Trophoblast cell (in vitro differentiated cells and primary cell): ENCODE measurements at regions not wholly inside any gene's neighbourhood (a gene's known extent, or its start where the extent isn't known, plus 50 kb on each side); places are given as distances from the start of the nearest gene placed in this dataset.

ENCODE experiments used
- DNase-seq, 2 donors: peaks; one replicate each; pipeline ENCODE4 v3.0.0-alpha.2; 2016
- H2AFZ ChIP-seq: 2 replicates; pipeline ENCODE4 v1.6.1; 2013; ENCODE audit warnings: low read length, moderate library complexity, mild to moderate bottlenecking; ENCODE audit not compliant: insufficient read depth, poor library complexity
- H2AK5ac ChIP-seq: 2 replicates; pipeline ENCODE4 v1.6.1; 2013; ENCODE audit warnings: mild to moderate bottlenecking, low read length
- H2BK120ac ChIP-seq: 2 replicates; pipeline ENCODE4 v1.6.1; 2013; ENCODE audit warnings: low read length, mild to moderate bottlenecking, moderate library complexity; ENCODE audit not compliant: insufficient read depth, poor library complexity
- H2BK12ac ChIP-seq: 2 replicates; pipeline ENCODE4 v1.6.1; 2013; ENCODE audit warnings: mild to moderate bottlenecking, low read length, moderate library complexity
- H2BK5ac ChIP-seq: 2 replicates; pipeline ENCODE4 v1.6.1; 2013; ENCODE audit warnings: low read length, low read depth, moderate library complexity, mild to moderate bottlenecking; ENCODE audit not compliant: poor library complexity
- H3K14ac ChIP-seq: 2 replicates; pipeline ENCODE4 v1.6.1; 2013; ENCODE audit warnings: mild to moderate bottlenecking, low read length
- H3K18ac ChIP-seq: 2 replicates; pipeline ENCODE4 v1.6.1; 2013; ENCODE audit warnings: mild to moderate bottlenecking, low read length
- H3K23ac ChIP-seq: 2 replicates; pipeline ENCODE4 v1.6.1; 2013; ENCODE audit warnings: low read length
- H3K27ac ChIP-seq: 2 replicates; pipeline ENCODE4 v1.5.1; 2013; ENCODE audit warnings: low read depth, mild to moderate bottlenecking, inconsistent platforms, low read length, moderate library complexity
- H3K27me3 ChIP-seq: 2 replicates; pipeline ENCODE4 v1.6.1; 2013; ENCODE audit warnings: inconsistent platforms, mild to moderate bottlenecking, low read length, moderate library complexity; ENCODE audit not compliant: insufficient read depth
- H3K36me3 ChIP-seq, 2 experiments: 1 replicate in 1 of 2; 2 replicates in 1 of 2; pipeline ENCODE4 v1.6.1; 2013; ENCODE audit warnings: low read length in 2 of 2, mild to moderate bottlenecking in 2 of 2, moderate library complexity in 1 of 2; ENCODE audit not compliant: insufficient read depth in 2 of 2, control insufficient read depth in 1 of 2
- H3K4ac ChIP-seq: 2 replicates; pipeline ENCODE4 v1.6.1; 2013; ENCODE audit warnings: low read depth, mild to moderate bottlenecking, low read length, moderate library complexity
- H3K4me1 ChIP-seq, 2 experiments: 1 replicate in 1 of 2; 2 replicates in 1 of 2; pipeline ENCODE4 v1.6.1; 2013; ENCODE audit warnings: low read length in 2 of 2, mild to moderate bottlenecking in 2 of 2, moderate library complexity in 1 of 2; ENCODE audit not compliant: insufficient read depth in 2 of 2, control insufficient read depth in 1 of 2
- H3K4me2 ChIP-seq: 2 replicates; pipeline ENCODE4 v1.6.1; 2013; ENCODE audit warnings: inconsistent platforms, mild to moderate bottlenecking, low read length, moderate library complexity
- H3K4me3 ChIP-seq: 2 replicates; pipeline ENCODE4 v1.5.1; 2013; ENCODE audit warnings: mild to moderate bottlenecking, low read depth, low read length, inconsistent platforms
- H3K79me1 ChIP-seq: one replicate; pipeline ENCODE4 v1.6.1; 2013; ENCODE audit warnings: low read length
- H3K79me2 ChIP-seq: 2 replicates; pipeline ENCODE4 v1.6.1; 2013; ENCODE audit warnings: low read length, mild to moderate bottlenecking; ENCODE audit not compliant: control insufficient read depth, insufficient read depth, poor library complexity
- H3K9ac ChIP-seq: 2 replicates; pipeline ENCODE4 v1.6.1; 2013; ENCODE audit warnings: mild to moderate bottlenecking, low read length
- H3K9me3 ChIP-seq: 2 replicates; pipeline ENCODE4 v1.6.1; 2013; ENCODE audit warnings: low read depth, mild to moderate bottlenecking, control low read depth, inconsistent platforms, low read length; ENCODE audit not compliant: insufficient read depth
- H4K12ac ChIP-seq: 2 replicates; pipeline ENCODE4 v1.6.1; 2013; ENCODE audit warnings: low read depth, mild to moderate bottlenecking, low read length, moderate library complexity
- H4K8ac ChIP-seq: 2 replicates; pipeline ENCODE4 v1.6.1; 2013; ENCODE audit warnings: low read depth, mild to moderate bottlenecking, low read length, moderate library complexity
- H4K91ac ChIP-seq: one replicate; pipeline ENCODE4 v1.6.1; 2013; ENCODE audit warnings: low read depth, mild to moderate bottlenecking, low read length, moderate library complexity
- WGBS: extraction: QIAGEN DNeasy Blood & Tissue Kit; methylation state at CpG from one replicate; pipeline ENCODE4 v1.1.7; 2013; ENCODE audit warnings: missing lambda C conversion rate; ENCODE audit not compliant: insufficient read length, insufficient coverage; ENCODE audit errors: extremely low coverage; 5-methylcytosine and 5-hydroxymethylcytosine counted together

- Histone ChIP-seq H3K27ac (no peak overlapping the region), H3K9me3 (no peaks in the 10 kb centered on the region), H3K18ac (no peak overlapping the region), H2BK5ac (no peak overlapping the region), H3K27me3 (no peaks in the 10 kb centered on the region), H3K79me2 (no peaks in the 10 kb centered on the region), H3K4me3 (no peak overlapping the region), H3K79me1 (no peaks in the 10 kb centered on the region), H3K4me2 (no peak overlapping the region), H4K8ac (no peak overlapping the region), H3K23ac (no peak overlapping the region), H3K9ac (no peak overlapping the region), H3K14ac (no peak overlapping the region), H4K91ac (no peak overlapping the region), H3K36me3 (no peaks in the 10 kb centered on the region), H3K4ac (no peak overlapping the region), H2BK12ac (no peak overlapping the region), H3K4me1 (no peaks in the 10 kb centered on the region), H2BK120ac (no peak overlapping the region), H2AFZ (no peak overlapping the region), H4K12ac (no peak overlapping the region), H2AK5ac (no peak overlapping the region)
- DNase-seq = no peak
- WGBS = no CpG with 5 or more reads among the region's 2 CpGs
These were observed 432.6 kb downstream of the ETNK1 start for GRCh38 chr12:23057571-23057970.

GRCh38 chr12:23060161-23060560 lies 435.2 kb downstream of the ETNK1 start:
- no peak overlapping the region for H4K12ac ChIP-seq
- H3K27me3 ChIP-seq = no peaks in the 10 kb centered on the region
- H2BK120ac ChIP-seq = no peak overlapping the region
- no peak for DNase-seq
- no peak overlapping the region for H3K9ac ChIP-seq
- no peak overlapping the region for H4K8ac ChIP-seq
- H3K79me2 ChIP-seq = no peaks in the 10 kb centered on the region
- H3K4me2 ChIP-seq = no peak overlapping the region
- no peak overlapping the region for H3K4ac ChIP-seq
- no peak overlapping the region for H2BK12ac ChIP-seq
- no peak overlapping the region for H2AK5ac ChIP-seq
- H3K9me3 ChIP-seq = no peaks in the 10 kb centered on the region
- H3K79me1 ChIP-seq = no peaks in the 10 kb centered on the region
- no peak overlapping the region for H3K14ac ChIP-seq
- no peak overlapping the region for H4K91ac ChIP-seq
- no peak overlapping the region for H3K4me3 ChIP-seq
- H3K27ac ChIP-seq = no peak overlapping the region
- no peak overlapping the region for H2AFZ ChIP-seq
- no CpG with 5 or more reads among the region's 3 CpGs for WGBS
- no peaks in the 10 kb centered on the region for H3K36me3 ChIP-seq
- H3K23ac ChIP-seq = no peak overlapping the region
- H3K18ac ChIP-seq = no peak overlapping the region
- H2BK5ac ChIP-seq = no peak overlapping the region
- no peaks in the 10 kb centered on the region for H3K4me1 ChIP-seq

GRCh38 chr12:23063206-23063605 lies 438.2 kb downstream of the ETNK1 start:
- no peaks in the 10 kb centered on the region for H3K9me3 ChIP-seq
- H3K9ac ChIP-seq = no peak overlapping the region
- no peaks in the 10 kb centered on the region for H3K79me1 ChIP-seq
- H3K18ac ChIP-seq = no peak overlapping the region
- no peak overlapping the region for H2AFZ ChIP-seq
- no peak overlapping the region for H3K23ac ChIP-seq
- no peak overlapping the region for H2BK12ac ChIP-seq
- H4K8ac ChIP-seq = no peak overlapping the region
- no peaks in the 10 kb centered on the region for H3K4me1 ChIP-seq
- H3K27me3 ChIP-seq = no peaks in the 10 kb centered on the region
- H3K4ac ChIP-seq = no peak overlapping the region
- no peak overlapping the region for H3K4me2 ChIP-seq
- no peak overlapping the region for H4K12ac ChIP-seq
- H3K79me2 ChIP-seq = no peaks in the 10 kb centered on the region
- H2BK120ac ChIP-seq = no peak overlapping the region
- H4K91ac ChIP-seq = no peak overlapping the region
- H2AK5ac ChIP-seq = no peak overlapping the region
- H2BK5ac ChIP-seq = no peak overlapping the region
- no peak overlapping the region for H3K27ac ChIP-seq
- no peak overlapping the region for H3K14ac ChIP-seq
- WGBS = no CpG with 5 or more reads among the region's 3 CpGs
- no peaks in the 10 kb centered on the region for H3K36me3 ChIP-seq
- H3K4me3 ChIP-seq = no peak overlapping the region
- DNase-seq = no peak

GRCh38 chr12:23066095-23066494 lies 441.1 kb downstream of the ETNK1 start:
- H3K4me2 ChIP-seq = no peak overlapping the region
- H3K4me3 ChIP-seq = no peak overlapping the region
- no peak overlapping the region for H3K27ac ChIP-seq
- H2BK12ac ChIP-seq = no peak overlapping the region
- no peak overlapping the region for H2BK120ac ChIP-seq
- no peak overlapping the region for H2AK5ac ChIP-seq
- H4K91ac ChIP-seq = no peak overlapping the region
- no peak overlapping the region for H3K18ac ChIP-seq
- no peak overlapping the region for H3K4ac ChIP-seq
- no peak overlapping the region for H3K14ac ChIP-seq
- no peaks in the 10 kb centered on the region for H3K79me1 ChIP-seq
- H3K4me1 ChIP-seq = no peaks in the 10 kb centered on the region
- H2BK5ac ChIP-seq = no peak overlapping the region
- no peaks in the 10 kb centered on the region for H3K36me3 ChIP-seq
- no peaks in the 10 kb centered on the region for H3K9me3 ChIP-seq
- H3K9ac ChIP-seq = no peak overlapping the region
- DNase-seq = no peak
- no peaks in the 10 kb centered on the region for H3K27me3 ChIP-seq
- H2AFZ ChIP-seq = no peak overlapping the region
- no peak overlapping the region for H3K23ac ChIP-seq
- no peak overlapping the region for H4K12ac ChIP-seq
- no peaks in the 10 kb centered on the region for H3K79me2 ChIP-seq
- no peak overlapping the region for H4K8ac ChIP-seq
- WGBS = no CpG with 5 or more reads among the region's 1 CpG
